Left cardiac atrium (tissue), 4 donors: ENCODE measurements at regions not wholly inside any gene's neighbourhood (a gene's known extent, or its start where the extent isn't known, plus 50 kb on each side); places are given as distances from the start of the nearest gene placed in this dataset.
A peak's percentile ranks its signal among the peaks of the same experiment; 100 is the strongest.
"Not testable (repeated sequence)": the region's sequence is repeated elsewhere in the genome, so short reads cannot be mapped to it uniquely, and the experiment has no call there.

Source experiments
- ATAC-seq, 2 donors: fragments of 200-7000 bp; cut with Tn5 transposase; one replicate each; pipeline ENCODE4 v1.9.1; 2020; ENCODE audit warnings: mild to moderate bottlenecking in 2 of 2, moderate library complexity in 2 of 2
- DNase-seq: peaks from one replicate; pipeline ENCODE4 v3.0.0-alpha.2; 2020
- intact Hi-C, 2 donors: fragments of 100-400 bp; cut with DNase I; formaldehyde crosslinking; loops; one replicate each; pipeline versions ENCODE4 v1.14.1 to v1.15.1; 2022 to 2023
- donor health status: DM: no; HTN: yes; CAD: no.
- donor health status: DM: no; HTN: yes; CAD: no; lungs with severe emphysema.
- donor health status: DM: yes; HTN: yes; CAD: no.
- donor health status: Dilated cardiomyopathy.

- ATAC-seq (peak; percentile 20 to 22), DNase-seq (peak; percentile 64)
- intact Hi-C loops: no loop called here
Measured at GRCh38 chr2:43070030-43070429, 156.4 kb downstream of the ZFP36L2 start.

- DNase-seq: no peak
- intact Hi-C loops: no loop called here
- no peak for ATAC-seq
Measured at GRCh38 chr2:43068631-43069517, 157.5 kb downstream of the ZFP36L2 start.

GRCh38 chr2:43068041-43068533 lies 158.3 kb downstream of the ZFP36L2 start:
- peak; percentile 28 for DNase-seq
- no peak for ATAC-seq
- intact Hi-C loops: no loop called here

- intact Hi-C loops: no loop called here
- ATAC-seq: no peak
- DNase-seq: no peak
Measured at GRCh38 chr2:43067254-43068040, 159.0 kb downstream of the ZFP36L2 start.

GRCh38 chr2:43066541-43067253 lies 159.7 kb downstream of the ZFP36L2 start:
- DNase-seq, intact Hi-C loops, ATAC-seq: not testable (repeated sequence)

- ATAC-seq (no peak), DNase-seq (no peak)
- intact Hi-C loops: no loop called here
Measured at GRCh38 chr2:43065871-43066270, 160.5 kb downstream of the ZFP36L2 start.

GRCh38 chr2:43065036-43065435 lies 161.4 kb downstream of the ZFP36L2 start:
- intact Hi-C loops: no loop called here
- DNase-seq (peak; percentile 4), ATAC-seq (no peak)

GRCh38 chr2:43063096-43063495 lies 163.3 kb downstream of the ZFP36L2 start:
- ATAC-seq, intact Hi-C loops: not testable (repeated sequence)
- DNase-seq: peak; percentile 7

- DNase-seq: no peak
- no peak for ATAC-seq
- intact Hi-C loops: no loop called here
Measured at GRCh38 chr2:43062058-43062457, 164.3 kb downstream of the ZFP36L2 start.

GRCh38 chr2:43060390-43061016 lies 165.9 kb downstream of the ZFP36L2 start:
- DNase-seq: no peak
- intact Hi-C loops: no loop called here

GRCh38 chr2:43059183-43059897 lies 167.1 kb downstream of the ZFP36L2 start:
- DNase-seq (peak; percentile 82), ATAC-seq (peak; percentile 93)
- intact Hi-C loops: no loop called here

More at GRCh38 chr2:43060390-43061016, 165.9 kb downstream of the ZFP36L2 start:
- ATAC-seq: no peak

- intact Hi-C loops: no loop called here
- no peak for DNase-seq
Measured at GRCh38 chr2:43058726-43059110, 167.7 kb downstream of the ZFP36L2 start.

GRCh38 chr2:43057742-43058725 lies 168.4 kb downstream of the ZFP36L2 start:
- intact Hi-C loops: no loop called here
- ATAC-seq: no peak
- no peak for DNase-seq

More at GRCh38 chr2:43058726-43059110, 167.7 kb downstream of the ZFP36L2 start:
- ATAC-seq: no peak

GRCh38 chr2:43057026-43057741 lies 169.2 kb downstream of the ZFP36L2 start:
- intact Hi-C loops: no loop called here
- peak; percentile 68 to 69 for ATAC-seq
- no peak for DNase-seq

- no peak for DNase-seq
- no peak for ATAC-seq
- intact Hi-C loops: no loop called here
Measured at GRCh38 chr2:43055985-43056384, 170.4 kb downstream of the ZFP36L2 start.

- ATAC-seq (no peak), DNase-seq (no peak)
- intact Hi-C loops: no loop called here
Measured at GRCh38 chr2:43055086-43055912, 171.1 kb downstream of the ZFP36L2 start.
